Activated B cell treated with CpG ODN at 0.5 μM for 24 hours (primary cell): ENCODE measurements at regions not wholly inside any gene's neighbourhood (a gene's known extent, or its start where the extent isn't known, plus 50 kb on each side); places are given as distances from the start of the nearest gene placed in this dataset.
A peak's percentile ranks its signal among the peaks of the same experiment; 100 is the strongest.

Experiments
- ATAC-seq: fragments of 200-7000 bp; cut with Tn5 transposase; one replicate; pipeline ENCODE4 v1.10.0; 2021; ENCODE audit warnings: low read depth, mild to moderate bottlenecking, moderate library complexity
- CTCF ChIA-PET: fragments of 350-600 bp; sonication (Branson Sonifier 250); formaldehyde crosslinking; loops from one replicate; lab custom pipeline; 2021; ENCODE audit warnings: antibody characterized with exemption; lab: Charles Lee
- POLR2A ChIA-PET: fragments of 350-600 bp; sonication (Branson Sonifier 250); formaldehyde crosslinking; loops from one replicate; lab custom pipeline; 2021; ENCODE audit warnings: antibody characterized with exemption; lab: Charles Lee
- DNase-seq: peaks from one replicate; pipeline ENCODE4 v3.0.0; 2022
- H3K27ac Mint-ChIP-seq: one replicate; pipeline ENCODE4 v1.8.0; 2020; ENCODE audit warnings: mixed read lengths
- H3K27me3 Mint-ChIP-seq: one replicate; pipeline ENCODE4 v1.8.0; 2021; ENCODE audit warnings: mixed read lengths
- H3K36me3 Mint-ChIP-seq: one replicate; pipeline ENCODE4 v1.8.0; 2021; ENCODE audit warnings: low read depth, mixed read lengths
- H3K4me1 Mint-ChIP-seq: one replicate; pipeline ENCODE4 v1.8.0; 2021; ENCODE audit warnings: mixed read lengths
- H3K4me3 Mint-ChIP-seq: one replicate; pipeline ENCODE4 v1.8.0; 2020; ENCODE audit warnings: mild to moderate bottlenecking, mixed read lengths
- H3K9me3 Mint-ChIP-seq: one replicate; pipeline ENCODE4 v1.8.0; 2020; ENCODE audit warnings: mixed read lengths
- intact Hi-C: fragments of 100-400 bp; cut with micrococcal nuclease; formaldehyde crosslinking; loops from one replicate; pipeline ENCODE4 v1.15.1; 2024
- TF ChIP-seq, protein P1 (sequence below): fragments of 200-600 bp; IDR thresholded peaks from one replicate; pipeline ENCODE4 v1.8.0; 2022; ENCODE audit warnings: antibody characterized with exemption, mild to moderate bottlenecking

DNA sequence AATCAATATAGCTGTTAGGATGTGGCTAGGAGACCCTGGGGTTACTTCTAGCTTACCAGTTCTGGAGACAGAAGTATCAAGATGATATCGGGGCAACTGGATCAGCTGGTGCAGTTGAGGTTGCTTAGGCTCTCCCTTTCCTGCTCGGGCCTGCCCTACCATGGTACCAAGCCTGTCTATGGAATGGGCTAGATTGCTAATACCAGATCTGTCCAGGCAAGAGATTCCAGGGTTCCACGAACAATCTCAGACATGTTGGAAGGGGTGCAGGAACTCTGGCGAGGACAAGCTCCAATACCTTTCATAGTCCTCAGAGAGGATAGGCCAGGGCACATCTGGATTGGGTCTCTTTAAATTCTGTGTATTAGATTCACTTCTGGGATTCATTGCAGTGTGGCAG is 53.8 kb downstream of the ADM start:
- Mint-ChIP-seq H3K4me1 (no peaks in the 10 kb centered on the region), H3K36me3 (no peaks in the 10 kb centered on the region), H3K9me3 (no peaks in the 10 kb centered on the region), H3K4me3 (no peak overlapping the region), H3K27ac (no peak overlapping the region), H3K27me3 (peaks cover 28% of the 10 kb centered on the region)
- ATAC-seq (no peak), DNase-seq (no peak)
- intact Hi-C loops = no loop called here
- ChIA-PET CTCF (no interaction called here), POLR2A (no interaction called here)
- TF ChIP-seq, protein P1, sequence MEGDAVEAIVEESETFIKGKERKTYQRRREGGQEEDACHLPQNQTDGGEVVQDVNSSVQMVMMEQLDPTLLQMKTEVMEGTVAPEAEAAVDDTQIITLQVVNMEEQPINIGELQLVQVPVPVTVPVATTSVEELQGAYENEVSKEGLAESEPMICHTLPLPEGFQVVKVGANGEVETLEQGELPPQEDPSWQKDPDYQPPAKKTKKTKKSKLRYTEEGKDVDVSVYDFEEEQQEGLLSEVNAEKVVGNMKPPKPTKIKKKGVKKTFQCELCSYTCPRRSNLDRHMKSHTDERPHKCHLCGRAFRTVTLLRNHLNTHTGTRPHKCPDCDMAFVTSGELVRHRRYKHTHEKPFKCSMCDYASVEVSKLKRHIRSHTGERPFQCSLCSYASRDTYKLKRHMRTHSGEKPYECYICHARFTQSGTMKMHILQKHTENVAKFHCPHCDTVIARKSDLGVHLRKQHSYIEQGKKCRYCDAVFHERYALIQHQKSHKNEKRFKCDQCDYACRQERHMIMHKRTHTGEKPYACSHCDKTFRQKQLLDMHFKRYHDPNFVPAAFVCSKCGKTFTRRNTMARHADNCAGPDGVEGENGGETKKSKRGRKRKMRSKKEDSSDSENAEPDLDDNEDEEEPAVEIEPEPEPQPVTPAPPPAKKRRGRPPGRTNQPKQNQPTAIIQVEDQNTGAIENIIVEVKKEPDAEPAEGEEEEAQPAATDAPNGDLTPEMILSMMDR = no peak

DNA sequence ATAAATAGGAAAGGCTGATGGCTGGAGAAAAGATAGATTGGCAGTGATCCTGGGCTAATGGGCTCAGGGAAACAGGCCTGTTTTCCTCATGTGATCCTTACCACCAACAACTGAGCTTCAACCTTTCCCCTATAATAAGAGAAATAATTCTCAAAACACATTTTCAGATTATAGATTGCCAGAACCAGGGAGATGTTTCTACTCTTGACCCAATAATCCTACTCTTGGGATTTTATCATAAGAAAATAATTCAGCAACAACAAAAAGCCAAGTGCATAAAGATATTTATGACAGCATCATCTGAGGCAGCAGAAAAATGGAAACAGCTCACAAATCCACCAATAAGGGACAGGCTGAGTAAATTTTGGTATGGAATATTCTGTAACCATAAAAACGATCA is 54.3 kb downstream of the ADM start:
- intact Hi-C loops = no loop called here
- ChIA-PET CTCF (no interaction called here), POLR2A (no interaction called here)
- no peak overlapping the region for H3K4me3 Mint-ChIP-seq
- H3K27me3 Mint-ChIP-seq = peaks cover 27% of the 10 kb centered on the region
- DNase-seq (no peak), ATAC-seq (no peak)
- no peak overlapping the region for H3K27ac Mint-ChIP-seq
- H3K4me1 Mint-ChIP-seq = no peaks in the 10 kb centered on the region
- no peaks in the 10 kb centered on the region for H3K9me3 Mint-ChIP-seq
- TF ChIP-seq, protein P1 = no peak
- H3K36me3 Mint-ChIP-seq = no peaks in the 10 kb centered on the region

DNA sequence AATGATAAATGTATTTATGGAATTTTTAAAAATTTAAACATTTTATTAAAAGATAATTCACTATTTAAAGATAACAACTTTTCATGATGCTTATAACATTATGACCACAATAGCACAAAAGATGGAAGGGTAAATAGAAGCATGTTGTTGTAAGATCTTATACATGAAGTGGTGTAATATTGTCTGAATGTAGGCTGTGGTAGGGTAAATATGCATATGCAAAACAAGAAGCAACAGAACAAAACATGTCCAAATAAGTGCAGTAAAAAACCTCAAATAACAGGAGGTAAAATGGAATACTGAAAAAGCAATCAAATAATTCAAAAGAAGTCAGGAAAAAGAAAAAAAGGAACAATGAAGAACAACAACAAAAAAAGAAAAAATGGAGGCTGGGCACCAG is 56.0 kb downstream of the ADM start:
- no peaks in the 10 kb centered on the region for H3K36me3 Mint-ChIP-seq
- DNase-seq = no peak
- peaks cover 17% of the 10 kb centered on the region for H3K27me3 Mint-ChIP-seq
- no peak overlapping the region for H3K4me3 Mint-ChIP-seq
- H3K9me3 Mint-ChIP-seq = no peaks in the 10 kb centered on the region
- H3K27ac Mint-ChIP-seq = no peak overlapping the region
- TF ChIP-seq, protein P1 = no peak
- CTCF ChIA-PET = no interaction called here
- intact Hi-C loops = no loop called here
- no peak for ATAC-seq
- POLR2A ChIA-PET = no interaction called here
- no peaks in the 10 kb centered on the region for H3K4me1 Mint-ChIP-seq

DNA sequence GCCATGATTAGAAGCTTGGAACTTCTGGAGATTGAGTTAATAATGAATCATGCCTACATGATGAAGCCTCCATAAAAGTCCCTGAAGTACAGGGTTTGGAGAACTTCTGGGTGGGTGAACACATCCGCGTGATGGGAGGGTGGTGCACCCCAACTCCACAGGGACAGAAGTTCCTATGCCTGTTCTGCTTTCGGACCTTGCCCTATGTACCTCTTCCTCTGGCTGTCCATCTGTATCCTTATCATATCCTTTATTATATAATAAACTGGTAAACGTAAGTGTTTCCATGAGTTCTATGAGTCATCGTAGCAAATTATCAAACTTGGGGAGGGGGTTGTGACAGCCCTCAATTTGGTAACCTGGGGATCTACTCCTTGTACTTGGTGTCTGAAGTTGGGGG is 60.2 kb downstream of the ADM start:
- no peak overlapping the region for H3K4me3 Mint-ChIP-seq
- CTCF ChIA-PET = interaction anchor here (1.9 kb wide), 1 partner anchor 10 kb away, joined by 5 read pairs; no protein-coding TSS in a partner anchor
- TF ChIP-seq, protein P1 = no peak

DNA sequence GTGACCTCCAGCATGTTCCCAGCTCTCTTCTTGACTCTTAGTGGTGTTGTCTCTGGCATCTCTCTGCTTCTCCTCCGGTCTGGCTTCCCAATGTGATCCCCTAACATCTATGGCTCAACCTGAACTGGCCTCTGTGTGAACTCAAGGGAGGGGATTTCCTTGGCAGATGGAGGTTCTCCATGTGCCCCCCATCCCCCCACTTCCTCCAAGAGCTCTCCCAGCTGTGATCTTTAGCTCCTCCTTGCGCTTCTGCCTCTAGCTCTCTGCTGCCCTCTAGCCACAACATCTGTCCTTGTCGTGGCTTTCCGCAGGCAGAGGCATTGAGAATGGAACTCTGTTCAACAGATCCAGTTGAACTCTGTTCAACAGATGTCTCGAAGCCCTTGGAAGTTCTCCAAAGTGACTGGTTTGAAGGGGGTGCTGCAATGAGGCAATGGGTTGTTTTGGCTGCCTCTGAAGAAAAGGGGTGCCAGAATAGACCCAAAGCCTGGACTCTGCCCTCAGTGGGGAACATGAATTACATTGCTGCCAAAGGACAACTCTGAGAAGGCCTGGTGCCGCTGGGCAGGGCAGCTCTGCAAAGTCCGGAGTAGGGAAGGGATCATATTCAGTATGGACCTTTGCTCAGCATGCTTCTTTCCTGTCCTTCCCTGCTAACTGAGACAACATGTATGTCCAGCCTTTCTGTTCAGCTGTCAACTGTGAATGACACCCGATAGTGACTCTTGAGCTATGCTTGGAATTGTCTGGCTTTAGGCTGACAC is 61.9 kb downstream of the ADM start:
- H3K4me1 Mint-ChIP-seq = peaks cover 5% of the 10 kb centered on the region
- H3K27me3 Mint-ChIP-seq = peaks cover 8% of the 10 kb centered on the region
- no peak overlapping the region for H3K27ac Mint-ChIP-seq
- ATAC-seq (peak; percentile 77), DNase-seq (peak; percentile 28)
- TF ChIP-seq, protein P1 = peak; percentile 26
- POLR2A ChIA-PET = interaction anchor here (0.8 to 1.1 kb wide), 2 partner anchors 49 to 59 kb away, joined by 3 to 5 read pairs; no protein-coding TSS in a partner anchor
- no peaks in the 10 kb centered on the region for H3K9me3 Mint-ChIP-seq
- intact Hi-C loops = loop anchor here (1.0 kb wide), 1 partner anchor 159 kb away; no protein-coding TSS in a partner anchor
- H3K4me3 Mint-ChIP-seq = peak overlapping the region; percentile 58
- no peaks in the 10 kb centered on the region for H3K36me3 Mint-ChIP-seq
- CTCF ChIA-PET = interaction anchor here (0.6 to 1.9 kb wide), 11 partner anchors 8 to 608 kb away, joined by 3 to 7 read pairs (median 3); no protein-coding TSS in a partner anchor

More for the DNA sequence above, 60.2 kb downstream of the ADM start:
- no peak for DNase-seq
- Mint-ChIP-seq H3K4me1 (peaks cover 5% of the 10 kb centered on the region), H3K9me3 (no peaks in the 10 kb centered on the region), H3K27ac (no peak overlapping the region), H3K36me3 (no peaks in the 10 kb centered on the region), H3K27me3 (peaks cover 9% of the 10 kb centered on the region)
- ATAC-seq = no peak
- POLR2A ChIA-PET = no interaction called here
- intact Hi-C loops = no loop called here
